SK-N-SH treated with all-trans-retinoic acid at 6 μM for 48 hours (cell line): ENCODE measurements at regions not wholly inside any gene's neighbourhood (a gene's known extent, or its start where the extent isn't known, plus 50 kb on each side); places are given as distances from the start of the nearest gene placed in this dataset.

Source experiments
- ATAC-seq: fragments of 200-7000 bp; cut with Tn5 transposase; 3 replicates; pipeline ENCODE4 v1.9.1; 2020; ENCODE audit warnings: mild to moderate bottlenecking, moderate library complexity
- ARNTL ChIP-seq: fragments of 450-650 bp; formaldehyde crosslinking; IDR thresholded peaks from 2 replicates; pipeline ENCODE4 v1.5.0; 2020; ENCODE audit warnings: low read depth, mild to moderate bottlenecking, moderate library complexity, borderline replicate concordance
- BACH2 ChIP-seq: fragments of 250-450 bp; sonication (Bioruptor Pico); IDR thresholded peaks from 2 replicates; pipeline ENCODE4 v1.9.0; 2021; ENCODE audit warnings: mild to moderate bottlenecking, borderline replicate concordance
- CSDC2 ChIP-seq: fragments of 250-450 bp; sonication (Bioruptor Pico); IDR thresholded peaks from 2 replicates; pipeline ENCODE4 v1.5.0; 2020; ENCODE audit warnings: mild to moderate bottlenecking, moderate library complexity
- ESRRG ChIP-seq: fragments of 250-450 bp; sonication (Bioruptor Pico); IDR thresholded peaks from 2 replicates; pipeline ENCODE4 v1.6.1; 2021; ENCODE audit warnings: mild to moderate bottlenecking
- GLIS3 ChIP-seq: fragments of 250-450 bp; sonication (Bioruptor Pico); IDR thresholded peaks from 2 replicates; pipeline ENCODE4 v1.5.0; 2020; ENCODE audit warnings: mild to moderate bottlenecking, moderate library complexity
- ISL1 ChIP-seq: fragments of 250-450 bp; sonication (Bioruptor Pico); IDR thresholded peaks from 2 replicates; pipeline ENCODE4 v2.1.2; 2022; ENCODE audit warnings: mild to moderate bottlenecking, moderate library complexity
- OSR1 ChIP-seq: fragments of 250-450 bp; sonication (Bioruptor Pico); IDR thresholded peaks from 2 replicates; pipeline ENCODE4 v1.8.0; 2022; ENCODE audit warnings: moderate library complexity, mild to moderate bottlenecking, inconsistent platforms
- PPARA ChIP-seq: fragments of 250-450 bp; sonication (Bioruptor Pico); IDR thresholded peaks from 2 replicates; pipeline ENCODE4 v1.5.0; 2020; ENCODE audit warnings: mild to moderate bottlenecking, borderline replicate concordance
- RARB ChIP-seq: fragments of 250-450 bp; sonication (Bioruptor Pico); IDR thresholded peaks from 2 replicates; pipeline ENCODE4 v1.8.0; 2021; ENCODE audit warnings: mild to moderate bottlenecking, moderate library complexity
- SNAI2 ChIP-seq: fragments of 250-450 bp; sonication (Bioruptor Pico); IDR thresholded peaks from 2 replicates; pipeline ENCODE4 v1.5.0; 2020; ENCODE audit warnings: mild to moderate bottlenecking, moderate library complexity
- TCF4 ChIP-seq: fragments of 250-450 bp; sonication (Bioruptor Pico); IDR thresholded peaks from 2 replicates; pipeline ENCODE4 v1.8.0; 2021; ENCODE audit warnings: mild to moderate bottlenecking, moderate library complexity, borderline replicate concordance
- TOX ChIP-seq: fragments of 250-450 bp; sonication (Bioruptor Pico); IDR thresholded peaks from 2 replicates; pipeline ENCODE4 v1.8.0; 2021; ENCODE audit warnings: mild to moderate bottlenecking, moderate library complexity, borderline replicate concordance
- ZC3H10 ChIP-seq: fragments of 250-450 bp; sonication (Bioruptor Pico); IDR thresholded peaks from 2 replicates; pipeline ENCODE4 v1.5.1; 2021; ENCODE audit warnings: mild to moderate bottlenecking, moderate library complexity
- ZFP3 ChIP-seq: fragments of 250-450 bp; sonication (Bioruptor Pico); IDR thresholded peaks from 2 replicates; pipeline ENCODE4 v1.5.0; 2020; ENCODE audit warnings: mild to moderate bottlenecking, moderate library complexity
- ZFP30 ChIP-seq: fragments of 450-650 bp; formaldehyde crosslinking; IDR thresholded peaks from 2 replicates; pipeline ENCODE4 v1.5.0; 2022; ENCODE audit warnings: mild to moderate bottlenecking, moderate library complexity
- ZNF565 ChIP-seq: fragments of 450-650 bp; formaldehyde crosslinking; conservative IDR thresholded peaks from 2 replicates; pipeline ENCODE4 v1.5.0; 2020; ENCODE audit warnings: low read depth, mild to moderate bottlenecking, moderate library complexity
- ZNF70 ChIP-seq: fragments of 450-650 bp; formaldehyde crosslinking; IDR thresholded peaks from 2 replicates; pipeline ENCODE4 v1.5.0; 2020; ENCODE audit warnings: mild to moderate bottlenecking, moderate library complexity
- ZNF8 ChIP-seq: fragments of 450-650 bp; formaldehyde crosslinking; IDR thresholded peaks from 2 replicates; pipeline ENCODE4 v1.5.0; 2020; ENCODE audit warnings: mild to moderate bottlenecking, moderate library complexity
- TF ChIP-seq, protein P1 (sequence below): fragments of 250-450 bp; sonication (Bioruptor Pico); IDR thresholded peaks from 2 replicates; pipeline ENCODE4 v1.5.1; 2020; ENCODE audit warnings: low read depth, mild to moderate bottlenecking, moderate library complexity
- TF ChIP-seq, protein P2 (sequence below): fragments of 250-450 bp; sonication (Bioruptor Pico); IDR thresholded peaks from 2 replicates; pipeline ENCODE4 v1.8.0; 2020; ENCODE audit warnings: mild to moderate bottlenecking, moderate library complexity, borderline replicate concordance
- TF ChIP-seq, protein P3 (sequence below): fragments of 250-450 bp; sonication (Bioruptor Pico); IDR thresholded peaks from 2 replicates; pipeline ENCODE4 v1.8.0; 2021; ENCODE audit warnings: low read depth, mild to moderate bottlenecking, moderate library complexity, borderline replicate concordance
- TF ChIP-seq, protein P4 (sequence below): fragments of 250-450 bp; sonication (Bioruptor Pico); IDR thresholded peaks from 2 replicates; pipeline ENCODE4 v1.5.1; 2021; ENCODE audit warnings: mild to moderate bottlenecking, moderate library complexity
- TF ChIP-seq, protein P5 (sequence below): fragments of 250-450 bp; sonication (Bioruptor Pico); IDR thresholded peaks from 2 replicates; pipeline ENCODE4 v1.5.0; 2020; ENCODE audit warnings: mild to moderate bottlenecking, moderate library complexity

DNA sequence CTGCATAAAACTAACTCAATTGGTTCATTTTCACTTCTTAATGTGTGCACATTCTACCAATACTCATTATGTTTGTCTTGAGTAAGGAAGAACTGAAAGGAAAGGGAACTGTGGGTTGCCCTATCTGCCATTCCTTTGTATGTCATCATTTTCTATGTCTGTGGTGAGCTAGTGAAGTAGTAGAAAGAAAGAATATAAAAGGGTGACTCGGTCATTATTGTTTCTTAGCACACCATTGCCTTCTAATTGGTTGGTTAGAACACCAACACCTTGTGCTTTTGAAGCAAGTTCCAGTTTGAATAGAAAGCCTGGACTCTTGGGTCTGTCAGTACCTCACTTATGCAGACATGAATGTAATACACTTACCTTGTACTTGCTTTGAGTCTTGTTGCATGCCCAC, 64.3 kb upstream of the MDFIC start:
- no peak for ATAC-seq
- no peak for TF ChIP-seq ZFP3 (CRISPR knock-in tag)
- TF ChIP-seq, protein P1, sequence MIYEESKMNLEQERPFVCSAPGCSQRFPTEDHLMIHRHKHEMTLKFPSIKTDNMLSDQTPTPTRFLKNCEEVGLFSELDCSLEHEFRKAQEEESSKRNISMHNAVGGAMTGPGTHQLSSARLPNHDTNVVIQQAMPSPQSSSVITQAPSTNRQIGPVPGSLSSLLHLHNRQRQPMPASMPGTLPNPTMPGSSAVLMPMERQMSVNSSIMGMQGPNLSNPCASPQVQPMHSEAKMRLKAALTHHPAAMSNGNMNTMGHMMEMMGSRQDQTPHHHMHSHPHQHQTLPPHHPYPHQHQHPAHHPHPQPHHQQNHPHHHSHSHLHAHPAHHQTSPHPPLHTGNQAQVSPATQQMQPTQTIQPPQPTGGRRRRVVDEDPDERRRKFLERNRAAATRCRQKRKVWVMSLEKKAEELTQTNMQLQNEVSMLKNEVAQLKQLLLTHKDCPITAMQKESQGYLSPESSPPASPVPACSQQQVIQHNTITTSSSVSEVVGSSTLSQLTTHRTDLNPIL = no peak
- TF ChIP-seq SNAI2 (CRISPR knock-in tag) = no peak
- TF ChIP-seq, all 23 proteins: peak for 0

DNA sequence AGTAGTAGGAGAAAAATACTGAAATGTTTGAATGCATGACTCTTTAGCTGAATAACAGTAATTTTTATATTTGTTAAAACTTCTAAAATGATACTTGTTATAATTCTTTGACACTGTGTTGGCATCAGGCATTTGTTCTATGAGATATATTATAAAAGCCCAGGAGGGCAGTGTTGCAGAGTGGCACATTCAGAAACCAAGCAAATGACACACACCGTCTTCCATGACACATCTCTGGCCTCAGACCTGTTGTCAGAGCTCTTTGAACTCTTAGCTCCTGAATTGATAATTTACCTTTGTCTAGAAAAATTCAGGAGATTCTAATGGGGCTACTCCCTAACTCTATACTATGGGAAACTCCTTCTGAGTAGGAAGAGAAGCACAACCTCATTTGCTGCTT, 62.4 kb upstream of the MDFIC start:
- ATAC-seq = no peak
- TF ChIP-seq ZNF565 (CRISPR knock-in tag) = no peak
- TF ChIP-seq, protein P1 = no peak
- no peak for TF ChIP-seq ESRRG (CRISPR knock-in tag)
- TF ChIP-seq, protein P2, sequence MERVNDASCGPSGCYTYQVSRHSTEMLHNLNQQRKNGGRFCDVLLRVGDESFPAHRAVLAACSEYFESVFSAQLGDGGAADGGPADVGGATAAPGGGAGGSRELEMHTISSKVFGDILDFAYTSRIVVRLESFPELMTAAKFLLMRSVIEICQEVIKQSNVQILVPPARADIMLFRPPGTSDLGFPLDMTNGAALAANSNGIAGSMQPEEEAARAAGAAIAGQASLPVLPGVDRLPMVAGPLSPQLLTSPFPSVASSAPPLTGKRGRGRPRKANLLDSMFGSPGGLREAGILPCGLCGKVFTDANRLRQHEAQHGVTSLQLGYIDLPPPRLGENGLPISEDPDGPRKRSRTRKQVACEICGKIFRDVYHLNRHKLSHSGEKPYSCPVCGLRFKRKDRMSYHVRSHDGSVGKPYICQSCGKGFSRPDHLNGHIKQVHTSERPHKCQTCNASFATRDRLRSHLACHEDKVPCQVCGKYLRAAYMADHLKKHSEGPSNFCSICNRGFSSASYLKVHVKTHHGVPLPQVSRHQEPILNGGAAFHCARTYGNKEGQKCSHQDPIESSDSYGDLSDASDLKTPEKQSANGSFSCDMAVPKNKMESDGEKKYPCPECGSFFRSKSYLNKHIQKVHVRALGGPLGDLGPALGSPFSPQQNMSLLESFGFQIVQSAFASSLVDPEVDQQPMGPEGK (CRISPR knock-in tag) = no peak
- no peak for TF ChIP-seq ARNTL (CRISPR knock-in tag)
- no peak for TF ChIP-seq SNAI2 (CRISPR knock-in tag)
- no peak for TF ChIP-seq RARB (CRISPR knock-in tag)
- TF ChIP-seq, protein P3, sequence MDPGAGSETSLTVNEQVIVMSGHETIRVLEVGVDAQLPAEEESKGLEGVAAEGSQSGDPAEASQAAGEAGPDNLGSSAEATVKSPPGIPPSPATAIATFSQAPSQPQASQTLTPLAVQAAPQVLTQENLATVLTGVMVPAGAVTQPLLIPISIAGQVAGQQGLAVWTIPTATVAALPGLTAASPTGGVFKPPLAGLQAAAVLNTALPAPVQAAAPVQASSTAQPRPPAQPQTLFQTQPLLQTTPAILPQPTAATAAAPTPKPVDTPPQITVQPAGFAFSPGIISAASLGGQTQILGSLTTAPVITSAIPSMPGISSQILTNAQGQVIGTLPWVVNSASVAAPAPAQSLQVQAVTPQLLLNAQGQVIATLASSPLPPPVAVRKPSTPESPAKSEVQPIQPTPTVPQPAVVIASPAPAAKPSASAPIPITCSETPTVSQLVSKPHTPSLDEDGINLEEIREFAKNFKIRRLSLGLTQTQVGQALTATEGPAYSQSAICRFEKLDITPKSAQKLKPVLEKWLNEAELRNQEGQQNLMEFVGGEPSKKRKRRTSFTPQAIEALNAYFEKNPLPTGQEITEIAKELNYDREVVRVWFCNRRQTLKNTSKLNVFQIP = no peak
- TF ChIP-seq GLIS3 (CRISPR knock-in tag) = no peak
- no peak for TF ChIP-seq ZNF70 (CRISPR knock-in tag)
- TF ChIP-seq CSDC2 (CRISPR knock-in tag) = no peak
- TF ChIP-seq, protein P4, sequence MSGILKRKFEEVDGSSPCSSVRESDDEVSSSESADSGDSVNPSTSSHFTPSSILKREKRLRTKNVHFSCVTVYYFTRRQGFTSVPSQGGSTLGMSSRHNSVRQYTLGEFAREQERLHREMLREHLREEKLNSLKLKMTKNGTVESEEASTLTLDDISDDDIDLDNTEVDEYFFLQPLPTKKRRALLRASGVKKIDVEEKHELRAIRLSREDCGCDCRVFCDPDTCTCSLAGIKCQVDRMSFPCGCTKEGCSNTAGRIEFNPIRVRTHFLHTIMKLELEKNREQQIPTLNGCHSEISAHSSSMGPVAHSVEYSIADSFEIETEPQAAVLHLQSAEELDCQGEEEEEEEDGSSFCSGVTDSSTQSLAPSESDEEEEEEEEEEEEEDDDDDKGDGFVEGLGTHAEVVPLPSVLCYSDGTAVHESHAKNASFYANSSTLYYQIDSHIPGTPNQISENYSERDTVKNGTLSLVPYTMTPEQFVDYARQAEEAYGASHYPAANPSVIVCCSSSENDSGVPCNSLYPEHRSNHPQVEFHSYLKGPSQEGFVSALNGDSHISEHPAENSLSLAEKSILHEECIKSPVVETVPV = no peak
- TF ChIP-seq BACH2 = no peak
- no peak for TF ChIP-seq PPARA (CRISPR knock-in tag)
- no peak for TF ChIP-seq ZFP3 (CRISPR knock-in tag)
- no peak for TF ChIP-seq ZC3H10 (CRISPR knock-in tag)
- no peak for TF ChIP-seq TCF4 (CRISPR knock-in tag)
- TF ChIP-seq OSR1 (CRISPR knock-in tag) = no peak
- no peak for TF ChIP-seq ISL1 (CRISPR knock-in tag)

DNA sequence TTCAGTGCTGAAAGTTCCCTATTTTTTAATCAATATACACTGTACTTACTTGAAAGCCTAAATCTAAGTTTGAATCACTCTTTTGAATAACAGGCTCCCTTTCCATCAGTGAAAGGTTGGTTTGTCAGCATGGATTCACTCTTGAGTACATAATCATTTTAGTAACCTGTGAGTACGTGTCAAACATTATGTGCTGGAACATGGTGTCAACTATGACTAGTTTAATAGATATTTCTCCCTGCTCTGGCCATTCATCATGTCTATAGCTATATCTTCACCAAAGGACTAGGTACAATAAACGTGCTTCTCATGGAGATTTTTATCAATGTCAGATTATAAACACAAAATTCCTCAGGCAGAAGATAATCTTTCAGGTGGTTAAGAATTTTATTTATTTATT, 61.7 kb upstream of the MDFIC start:
- no peak for ATAC-seq
- no peak for TF ChIP-seq BACH2
- TF ChIP-seq GLIS3 (CRISPR knock-in tag) = no peak
- no peak for TF ChIP-seq ZC3H10 (CRISPR knock-in tag)
- no peak for TF ChIP-seq ZNF8 (CRISPR knock-in tag)
- no peak for TF ChIP-seq ARNTL (CRISPR knock-in tag)
- no peak for TF ChIP-seq TOX
- TF ChIP-seq, protein P4 = no peak
- TF ChIP-seq, protein P1 = no peak
- TF ChIP-seq, protein P2 (CRISPR knock-in tag) = no peak
- TF ChIP-seq, protein P5, sequence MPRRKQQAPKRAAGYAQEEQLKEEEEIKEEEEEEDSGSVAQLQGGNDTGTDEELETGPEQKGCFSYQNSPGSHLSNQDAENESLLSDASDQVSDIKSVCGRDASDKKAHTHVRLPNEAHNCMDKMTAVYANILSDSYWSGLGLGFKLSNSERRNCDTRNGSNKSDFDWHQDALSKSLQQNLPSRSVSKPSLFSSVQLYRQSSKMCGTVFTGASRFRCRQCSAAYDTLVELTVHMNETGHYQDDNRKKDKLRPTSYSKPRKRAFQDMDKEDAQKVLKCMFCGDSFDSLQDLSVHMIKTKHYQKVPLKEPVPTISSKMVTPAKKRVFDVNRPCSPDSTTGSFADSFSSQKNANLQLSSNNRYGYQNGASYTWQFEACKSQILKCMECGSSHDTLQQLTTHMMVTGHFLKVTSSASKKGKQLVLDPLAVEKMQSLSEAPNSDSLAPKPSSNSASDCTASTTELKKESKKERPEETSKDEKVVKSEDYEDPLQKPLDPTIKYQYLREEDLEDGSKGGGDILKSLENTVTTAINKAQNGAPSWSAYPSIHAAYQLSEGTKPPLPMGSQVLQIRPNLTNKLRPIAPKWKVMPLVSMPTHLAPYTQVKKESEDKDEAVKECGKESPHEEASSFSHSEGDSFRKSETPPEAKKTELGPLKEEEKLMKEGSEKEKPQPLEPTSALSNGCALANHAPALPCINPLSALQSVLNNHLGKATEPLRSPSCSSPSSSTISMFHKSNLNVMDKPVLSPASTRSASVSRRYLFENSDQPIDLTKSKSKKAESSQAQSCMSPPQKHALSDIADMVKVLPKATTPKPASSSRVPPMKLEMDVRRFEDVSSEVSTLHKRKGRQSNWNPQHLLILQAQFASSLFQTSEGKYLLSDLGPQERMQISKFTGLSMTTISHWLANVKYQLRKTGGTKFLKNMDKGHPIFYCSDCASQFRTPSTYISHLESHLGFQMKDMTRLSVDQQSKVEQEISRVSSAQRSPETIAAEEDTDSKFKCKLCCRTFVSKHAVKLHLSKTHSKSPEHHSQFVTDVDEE = no peak
- no peak for TF ChIP-seq RARB (CRISPR knock-in tag)
- no peak for TF ChIP-seq CSDC2 (CRISPR knock-in tag)
- TF ChIP-seq ZNF70 (CRISPR knock-in tag) = no peak
- no peak for TF ChIP-seq ZFP30 (CRISPR knock-in tag)
- TF ChIP-seq OSR1 (CRISPR knock-in tag) = no peak
